Lung (tissue), 11 donors: ENCODE measurements at regions not wholly inside any gene's neighbourhood (a gene's known extent, or its start where the extent isn't known, plus 50 kb on each side); places are given as distances from the start of the nearest gene placed in this dataset.
"Not testable (repeated sequence)": the region's sequence is repeated elsewhere in the genome, so short reads cannot be mapped to it uniquely, and the experiment has no call there.

Source experiments
- ATAC-seq: fragments of 200-7000 bp; cut with Tn5 transposase; one replicate; pipeline ENCODE4 v1.9.1; 2020; ENCODE audit warnings: moderate number of reproducible peaks; ENCODE audit not compliant: insufficient read depth, low FRiP score
- DNase-seq, 3 donors: peaks; one replicate each; pipeline ENCODE4 v3.0.0-alpha.2; 2013 to 2017
- H3K27ac ChIP-seq, 2 donors: one replicate each; pipeline ENCODE4 v1.5.1; 2013; ENCODE audit warnings: mild to moderate bottlenecking in 2 of 2, moderate library complexity in 2 of 2, control low read depth in 1 of 2, inconsistent platforms in 1 of 2, low read depth in 1 of 2, low read length in 1 of 2
- H3K27me3 ChIP-seq, 3 donors: one replicate each; pipeline ENCODE4 v1.5.1; 2013; ENCODE audit warnings: low read length in 2 of 3; ENCODE audit not compliant: control insufficient read depth in 3 of 3, insufficient read depth in 3 of 3
- H3K36me3 ChIP-seq, 4 donors: one replicate each; pipeline ENCODE4 v1.5.1; 2013; ENCODE audit warnings: low read length in 4 of 4, mild to moderate bottlenecking in 1 of 4, moderate library complexity in 1 of 4; ENCODE audit not compliant: control insufficient read depth in 4 of 4, insufficient read depth in 4 of 4
- H3K4me1 ChIP-seq, 5 donors: one replicate each; pipeline ENCODE4 v1.5.1; 2013; ENCODE audit warnings: low read length in 5 of 5, mild to moderate bottlenecking in 2 of 5, moderate library complexity in 1 of 5; ENCODE audit not compliant: control insufficient read depth in 5 of 5, insufficient read depth in 5 of 5
- H3K4me3 ChIP-seq: one replicate; pipeline ENCODE4 v1.5.1; 2013; ENCODE audit warnings: mild to moderate bottlenecking, control low read depth, moderate library complexity
- H3K9ac ChIP-seq, 2 donors: one replicate each; pipeline ENCODE4 v1.5.1; 2013; ENCODE audit warnings: low read length in 2 of 2, control low read depth in 1 of 2; ENCODE audit not compliant: insufficient read depth in 1 of 2
- H3K9me3 ChIP-seq, 4 donors: one replicate each; pipeline ENCODE4 v1.5.1; 2013; ENCODE audit warnings: low read length in 3 of 4, mild to moderate bottlenecking in 1 of 4, moderate library complexity in 1 of 4; ENCODE audit not compliant: control insufficient read depth in 4 of 4, insufficient read depth in 3 of 4
- CTCF ChIP-seq: IDR thresholded peaks from 2 replicates; pipeline ENCODE4 v1.5.1; 2012; ENCODE audit warnings: mild to moderate bottlenecking; ENCODE audit errors: control extremely low read depth, extremely low read depth
- WGBS, 2 donors: extraction: QIAGEN DNeasy Blood & Tissue Kit; methylation state at CpG; one replicate each; pipeline ENCODE4 v1.1.7; 2013; 5-methylcytosine and 5-hydroxymethylcytosine counted together
- donor health status: control.
- donor health status: control.
- donor health status: Bipolar disorder and iron deficiency.
- donor health status: healthy.
- donor health status: DM: yes; HTN: yes; CAD: no.

GRCh38 chr4:60682901-60683300, 517.2 kb upstream of the ADGRL3 start:
- H3K9ac ChIP-seq: no peak overlapping the region
- DNase-seq: no peak

GRCh38 chr4:60683357-60683756, 516.8 kb upstream of the ADGRL3 start:
- no peak for TF ChIP-seq CTCF
- 70 to 75% methylated on average over 1 of the region's 1 CpG for WGBS, 2 donors
- ATAC-seq: no peak
- no peak overlapping the region for H3K4me3 ChIP-seq
- no peaks in the 10 kb centered on the region for H3K9me3 ChIP-seq
- H3K4me1 ChIP-seq: peaks cover 0 to 8% (median 3%) of the 10 kb centered on the region in 5 donors
- no peak for DNase-seq
- H3K9ac ChIP-seq: no peak overlapping the region
- no peak overlapping the region for H3K27ac ChIP-seq
- H3K36me3 ChIP-seq: no peaks in the 10 kb centered on the region
- no peaks in the 10 kb centered on the region for H3K27me3 ChIP-seq

More at GRCh38 chr4:60682901-60683300, 517.2 kb upstream of the ADGRL3 start:
- Histone ChIP-seq H3K9me3 (no peaks in the 10 kb centered on the region), H3K4me3 (no peak overlapping the region), H3K27ac (no peak overlapping the region), H3K4me1 (peaks cover 0 to 8% (median 3%) of the 10 kb centered on the region in 5 donors), H3K27me3 (no peaks in the 10 kb centered on the region), H3K36me3 (no peaks in the 10 kb centered on the region)
- TF ChIP-seq CTCF: no peak
- 72 to 74% methylated on average over 1 of the region's 1 CpG for WGBS, 2 donors
- no peak for ATAC-seq

GRCh38 chr4:60683973-60684372, 516.2 kb upstream of the ADGRL3 start:
- 70 to 81% methylated on average over 2 of the region's 2 CpGs for WGBS, 2 donors
- ATAC-seq (no peak), DNase-seq (peak; percentile 34 to 91 (median 78))
- H3K27ac ChIP-seq: no peak overlapping the region
- no peaks in the 10 kb centered on the region for H3K36me3 ChIP-seq
- no peak overlapping the region for H3K4me3 ChIP-seq
- no peak for TF ChIP-seq CTCF
- no peaks in the 10 kb centered on the region for H3K27me3 ChIP-seq
- H3K4me1 ChIP-seq: peaks cover 0 to 11% (median 3%) of the 10 kb centered on the region in 5 donors
- H3K9ac ChIP-seq: no peak overlapping the region
- H3K9me3 ChIP-seq: no peaks in the 10 kb centered on the region

- H3K27ac ChIP-seq, ATAC-seq, H3K4me3 ChIP-seq, DNase-seq, H3K9me3 ChIP-seq, H3K9ac ChIP-seq, H3K27me3 ChIP-seq, H3K4me1 ChIP-seq, H3K36me3 ChIP-seq: not testable (repeated sequence)
- WGBS, 2 donors: 83 to 91% methylated on average over 5 of the region's 5 CpGs
Observed at GRCh38 chr4:60696062-60696461, 504.1 kb upstream of the ADGRL3 start.
